Type B pancreatic cell (in vitro differentiated cells): ENCODE measurements at regions not wholly inside any gene's neighbourhood (a gene's known extent, or its start where the extent isn't known, plus 50 kb on each side); places are given as distances from the start of the nearest gene placed in this dataset.

Experiments used
- DNase-seq: peaks from one replicate; pipeline ENCODE4 v3.0.0; 2021; ENCODE audit warnings: mixed read lengths; ENCODE audit not compliant: unreplicated experiment; ENCODE audit errors: extremely low spot score
- H3K27ac Mint-ChIP-seq: 2 replicates; pipeline ENCODE4 v1.8.0; 2021; ENCODE audit warnings: mild to moderate bottlenecking, mixed read lengths
- H3K27me3 Mint-ChIP-seq: 2 replicates; pipeline ENCODE4 v1.8.0; 2021; ENCODE audit warnings: mixed read lengths
- H3K36me3 Mint-ChIP-seq: 2 replicates; pipeline ENCODE4 v1.8.0; 2021; ENCODE audit warnings: mixed read lengths
- H3K4me1 Mint-ChIP-seq: one replicate; pipeline ENCODE4 v1.8.0; 2021; ENCODE audit warnings: mixed read lengths; ENCODE audit not compliant: unreplicated experiment
- H3K4me3 Mint-ChIP-seq: 2 replicates; pipeline ENCODE4 v1.8.0; 2021; ENCODE audit warnings: mild to moderate bottlenecking, mixed read lengths
- H3K9me3 Mint-ChIP-seq: 2 replicates; pipeline ENCODE4 v1.8.0; 2021; ENCODE audit warnings: mixed read lengths
- CTCF ChIP-seq: fragments of 200-600 bp; sonication (generic); conservative IDR thresholded peaks from 2 replicates; pipeline ENCODE4 v1.5.0; 2021; ENCODE audit warnings: antibody characterized with exemption, mild to moderate bottlenecking

- H3K4me3 Mint-ChIP-seq, result no peak overlapping the region
- DNase-seq, result no peak
- no peak for TF ChIP-seq CTCF
- H3K36me3 Mint-ChIP-seq, result no peaks in the 10 kb centered on the region
- H3K27me3 Mint-ChIP-seq, result peaks cover 13% of the 10 kb centered on the region
- peaks cover 15% of the 10 kb centered on the region for H3K4me1 Mint-ChIP-seq
- no peak overlapping the region for H3K27ac Mint-ChIP-seq
- peaks cover 4% of the 10 kb centered on the region for H3K9me3 Mint-ChIP-seq
Measured at GRCh38 chr10:70966646-70967553, 78.5 kb upstream of the PCBD1 start.

DNA sequence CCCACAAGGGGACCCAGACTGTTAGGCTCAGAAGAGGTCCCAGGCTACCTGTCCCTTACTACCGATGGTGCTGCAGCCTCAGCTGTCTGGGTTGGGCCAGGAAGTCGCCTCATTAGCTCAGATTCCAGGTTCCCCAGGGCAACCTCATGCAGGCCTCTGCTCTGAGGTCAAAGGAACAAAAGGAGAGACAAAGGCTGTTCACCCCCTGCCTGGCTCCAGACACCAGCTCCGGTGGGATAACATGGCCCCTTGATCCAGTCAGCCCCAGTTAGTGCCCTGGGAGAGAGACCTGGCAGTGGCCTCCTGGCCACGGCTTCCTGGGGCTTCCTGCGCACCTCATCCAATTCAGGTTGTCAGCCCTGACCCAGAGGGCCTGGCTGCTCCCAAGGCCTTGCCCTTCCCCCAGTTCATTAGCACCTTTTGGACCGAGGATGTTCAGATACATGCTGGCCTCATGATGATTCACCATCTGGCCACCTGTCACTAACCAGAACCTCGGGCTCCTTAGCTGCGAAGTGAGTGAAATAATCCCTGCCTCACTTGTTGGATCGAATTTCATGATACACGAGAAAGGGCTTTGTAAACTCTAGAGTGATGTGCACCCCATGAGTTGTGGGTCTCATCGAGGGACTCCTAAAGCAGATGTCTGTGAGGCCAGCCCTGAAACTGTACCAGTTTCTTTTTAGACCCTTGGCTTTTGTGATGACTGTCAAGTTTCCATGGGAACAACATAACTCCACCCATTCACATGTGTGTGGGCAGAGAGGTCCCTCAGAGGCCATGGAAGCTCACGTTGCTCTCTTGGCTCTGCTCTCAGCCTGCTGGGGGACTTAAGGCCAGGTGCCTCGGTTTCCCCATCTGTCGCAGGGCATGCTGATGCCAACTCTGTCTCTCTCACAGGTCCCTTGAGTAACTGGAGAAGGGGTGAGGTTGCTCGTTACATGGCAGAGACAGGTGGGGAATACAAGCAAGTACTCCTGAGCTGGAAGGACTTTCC lies 79.5 kb upstream of the PCBD1 start:
- Mint-ChIP-seq H3K27me3 (peaks cover 11% of the 10 kb centered on the region), H3K27ac (no peak overlapping the region)

GRCh38 chr10:70969188-70969587 lies 80.8 kb upstream of the PCBD1 start:
- H3K4me3 Mint-ChIP-seq, result no peak overlapping the region
- no peaks in the 10 kb centered on the region for H3K36me3 Mint-ChIP-seq
- no peak for DNase-seq
- H3K27me3 Mint-ChIP-seq, result peaks cover 13% of the 10 kb centered on the region
- H3K27ac Mint-ChIP-seq, result no peak overlapping the region
- no peak for TF ChIP-seq CTCF
- H3K4me1 Mint-ChIP-seq, result peaks cover 15% of the 10 kb centered on the region
- peaks cover 4% of the 10 kb centered on the region for H3K9me3 Mint-ChIP-seq

More for the DNA sequence above, 79.5 kb upstream of the PCBD1 start:
- TF ChIP-seq CTCF, result no peak
- Mint-ChIP-seq H3K4me3 (no peak overlapping the region), H3K4me1 (peaks cover 15% of the 10 kb centered on the region), H3K36me3 (no peaks in the 10 kb centered on the region), H3K9me3 (peaks cover 4% of the 10 kb centered on the region)
- no peak for DNase-seq

- no peak overlapping the region for H3K4me3 Mint-ChIP-seq
- TF ChIP-seq CTCF, result no peak
- peaks cover 15% of the 10 kb centered on the region for H3K4me1 Mint-ChIP-seq
- no peaks in the 10 kb centered on the region for H3K36me3 Mint-ChIP-seq
- peaks cover 19% of the 10 kb centered on the region for H3K27me3 Mint-ChIP-seq
- no peak for DNase-seq
- no peak overlapping the region for H3K27ac Mint-ChIP-seq
- H3K9me3 Mint-ChIP-seq, result peaks cover 4% of the 10 kb centered on the region
Measured at GRCh38 chr10:70970830-70971229, 82.5 kb upstream of the PCBD1 start.

DNA sequence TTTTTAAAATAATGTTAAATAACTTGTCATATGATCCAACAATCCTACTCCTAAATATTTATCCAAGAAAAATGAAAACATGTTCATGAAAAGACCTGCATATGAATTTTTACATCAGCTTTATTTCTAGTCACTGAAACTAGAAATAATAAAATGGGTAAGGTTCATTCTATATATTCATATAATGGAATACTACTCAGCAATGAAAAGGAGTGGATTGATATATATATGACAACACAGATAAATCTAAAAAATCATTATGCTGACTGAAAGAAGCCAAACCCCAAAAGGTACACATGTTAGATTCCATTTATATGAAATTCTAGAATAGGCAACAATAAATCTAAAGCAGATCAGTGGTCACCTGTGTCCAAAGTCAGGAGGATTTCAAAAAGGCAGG lies 84.9 kb upstream of the PCBD1 start:
- peaks cover 21% of the 10 kb centered on the region for H3K27me3 Mint-ChIP-seq
- no peak overlapping the region for H3K27ac Mint-ChIP-seq
- no peaks in the 10 kb centered on the region for H3K36me3 Mint-ChIP-seq
- peaks cover 8% of the 10 kb centered on the region for H3K9me3 Mint-ChIP-seq
- DNase-seq, result no peak
- no peak for TF ChIP-seq CTCF
- H3K4me3 Mint-ChIP-seq, result no peak overlapping the region
- peaks cover 5% of the 10 kb centered on the region for H3K4me1 Mint-ChIP-seq
